ENCODE measurements at regions not wholly inside any gene's neighbourhood (a gene's known extent, or its start where the extent isn't known, plus 50 kb on each side); places are given as distances from the start of the nearest gene placed in this dataset.

GRCh38 chr13:73225990-73226389 lies 167.2 kb downstream of the KLF5 start:
- H3K9me3 Mint-ChIP-seq = no peaks in the 10 kb centered on the region
- H3K4me1 Mint-ChIP-seq (ENCODE audit: unreplicated experiment) = peaks cover 4% of the 10 kb centered on the region
- H3K27ac Mint-ChIP-seq = no peak overlapping the region
- H3K36me3 Mint-ChIP-seq = no peaks in the 10 kb centered on the region
- H3K27me3 Mint-ChIP-seq = no peaks in the 10 kb centered on the region
- no peak for TF ChIP-seq CTCF (conservative IDR thresholded peaks at IDR 0.05)
- no peak overlapping the region for H3K4me3 Mint-ChIP-seq
- no peak for DNase-seq (ENCODE audit: extremely low spot score, unreplicated experiment)

- H3K36me3 Mint-ChIP-seq = no peaks in the 10 kb centered on the region
- no peak for TF ChIP-seq CTCF (conservative IDR thresholded peaks at IDR 0.05)
- no peak overlapping the region for H3K27ac Mint-ChIP-seq
- no peaks in the 10 kb centered on the region for H3K9me3 Mint-ChIP-seq
- no peaks in the 10 kb centered on the region for H3K27me3 Mint-ChIP-seq
- DNase-seq (ENCODE audit: extremely low spot score, unreplicated experiment) = no peak
- no peak overlapping the region for H3K4me3 Mint-ChIP-seq
- H3K4me1 Mint-ChIP-seq (ENCODE audit: unreplicated experiment) = peaks cover 4% of the 10 kb centered on the region
Measured at GRCh38 chr13:73224703-73225102, 165.9 kb downstream of the KLF5 start.

GRCh38 chr13:73223372-73223781 lies 164.6 kb downstream of the KLF5 start:
- Mint-ChIP-seq H3K4me1 (ENCODE audit: unreplicated experiment) (peaks cover 9% of the 10 kb centered on the region), H3K27me3 (no peaks in the 10 kb centered on the region), H3K36me3 (no peaks in the 10 kb centered on the region), H3K27ac (peak overlapping the region; percentile 2), H3K4me3 (no peak overlapping the region), H3K9me3 (no peaks in the 10 kb centered on the region)
- DNase-seq (ENCODE audit: extremely low spot score, unreplicated experiment) = no peak
- TF ChIP-seq CTCF (conservative IDR thresholded peaks at IDR 0.05) = no peak

GRCh38 chr13:73222627-73223305 lies 164.0 kb downstream of the KLF5 start:
- DNase-seq (ENCODE audit: extremely low spot score, unreplicated experiment) = no peak
- H3K9me3 Mint-ChIP-seq = no peaks in the 10 kb centered on the region
- no peak for TF ChIP-seq CTCF (conservative IDR thresholded peaks at IDR 0.05)
- peak overlapping the region; percentile 2 for H3K27ac Mint-ChIP-seq
- H3K4me3 Mint-ChIP-seq = no peak overlapping the region
- no peaks in the 10 kb centered on the region for H3K36me3 Mint-ChIP-seq
- peaks cover 9% of the 10 kb centered on the region for H3K4me1 Mint-ChIP-seq (ENCODE audit: unreplicated experiment)
- H3K27me3 Mint-ChIP-seq = no peaks in the 10 kb centered on the region

- no peak for TF ChIP-seq CTCF (conservative IDR thresholded peaks at IDR 0.05)
- peaks cover 9% of the 10 kb centered on the region for H3K4me1 Mint-ChIP-seq (ENCODE audit: unreplicated experiment)
- DNase-seq (ENCODE audit: extremely low spot score, unreplicated experiment) = no peak
- no peaks in the 10 kb centered on the region for H3K27me3 Mint-ChIP-seq
- no peak overlapping the region for H3K27ac Mint-ChIP-seq
- no peaks in the 10 kb centered on the region for H3K9me3 Mint-ChIP-seq
- H3K36me3 Mint-ChIP-seq = no peaks in the 10 kb centered on the region
- no peak overlapping the region for H3K4me3 Mint-ChIP-seq
Measured at GRCh38 chr13:73220966-73221720, 162.3 kb downstream of the KLF5 start.

All from type B pancreatic cell (in vitro differentiated cells).